Neural cell (in vitro differentiated cells): ENCODE measurements at regions not wholly inside any gene's neighbourhood (a gene's known extent, or its start where the extent isn't known, plus 50 kb on each side); places are given as distances from the start of the nearest gene placed in this dataset.
A peak's percentile ranks its signal among the peaks of the same experiment; 100 is the strongest.

Source experiments
- H2AFZ ChIP-seq: fragments of 200-600, 300-800 bp; sonication (generic), shearing (Covaris generic); 2 replicates; pipeline ENCODE4 v1.6.0; 2014; ENCODE audit warnings: low read depth, mild to moderate bottlenecking, antibody characterized with exemption, low read length, moderate library complexity
- H3F3A ChIP-seq: fragments of 200-600 bp; shearing (Covaris generic); 2 replicates; pipeline ENCODE4 v1.6.1; 2016; ENCODE audit warnings: mild to moderate bottlenecking, moderate library complexity, mixed read lengths, antibody characterized with exemption, low read length; ENCODE audit not compliant: insufficient read depth, poor library complexity, severe bottlenecking
- H3K27ac ChIP-seq: fragments of 200-600, 300-800 bp; sonication (generic), shearing (Covaris generic); 2 replicates; pipeline ENCODE4 v1.5.1; 2014; ENCODE audit warnings: mild to moderate bottlenecking, low read length, moderate library complexity
- H3K27me3 ChIP-seq: fragments of 300-800, 200-600 bp; sonication (generic), shearing (Covaris generic); 2 replicates; pipeline ENCODE4 v1.6.0; 2014; ENCODE audit warnings: mild to moderate bottlenecking, low read depth, low read length, moderate library complexity; ENCODE audit not compliant: insufficient read depth
- H3K36me3 ChIP-seq: fragments of 300-800, 200-600 bp; sonication (generic), shearing (Covaris generic); 2 replicates; pipeline ENCODE4 v1.5.1; 2014; ENCODE audit warnings: mild to moderate bottlenecking, antibody characterized with exemption, low read length, moderate library complexity; ENCODE audit not compliant: insufficient read depth
- H3K4me2 ChIP-seq: fragments of 300-800, 200-600 bp; sonication (generic), shearing (Covaris generic); 2 replicates; pipeline ENCODE4 v1.6.0; 2014; ENCODE audit warnings: mild to moderate bottlenecking, low read length
- H3K4me3 ChIP-seq: fragments of 300-800, 200-600 bp; sonication (generic), shearing (Covaris generic); 2 replicates; pipeline ENCODE4 v1.5.1; 2014; ENCODE audit warnings: mild to moderate bottlenecking, low read length, moderate library complexity
- H3K79me2 ChIP-seq: fragments of 200-600 bp; shearing (Covaris generic); replicated peaks from 2 replicates; pipeline ENCODE4 v1.6.0; 2014; ENCODE audit warnings: mild to moderate bottlenecking, low read length, moderate library complexity; ENCODE audit not compliant: insufficient read depth
- H3K9ac ChIP-seq: fragments of 300-800, 200-600 bp; sonication (generic), shearing (Covaris generic); 2 replicates; pipeline ENCODE4 v1.6.1; 2016; ENCODE audit warnings: mild to moderate bottlenecking, low read length, mixed read lengths
- H3K9me2 ChIP-seq: fragments of 200-600 bp; shearing (Covaris generic); 2 replicates; pipeline ENCODE4 v1.6.1; 2016; ENCODE audit warnings: mild to moderate bottlenecking, low read length, mixed read lengths; ENCODE audit not compliant: insufficient read depth
- H3K9me3 ChIP-seq: fragments of 200-600, 300-800 bp; sonication (generic), shearing (Covaris generic); 2 replicates; pipeline ENCODE4 v1.6.1; 2016; ENCODE audit warnings: mild to moderate bottlenecking, mixed run types, low read length, moderate library complexity, mixed read lengths
- H4K20me1 ChIP-seq: fragments of 200-600 bp; shearing (Covaris generic); 2 replicates; pipeline ENCODE4 v1.6.1; 2016; ENCODE audit warnings: mild to moderate bottlenecking, mixed run types; ENCODE audit not compliant: insufficient read depth
- EP300 ChIP-seq: fragments of 450-650 bp; conservative IDR thresholded peaks from 2 replicates; pipeline ENCODE4 v1.6.1; 2014; ENCODE audit warnings: antibody characterized with exemption, mild to moderate bottlenecking, moderate library complexity; ENCODE audit not compliant: poor library complexity, severe bottlenecking
- EZH2 ChIP-seq: fragments of 200-600, 300-800 bp; shearing (Covaris generic), sonication (generic); IDR thresholded peaks from 2 replicates; pipeline ENCODE4 v1.6.1; 2014; ENCODE audit warnings: antibody characterized with exemption, low read length, borderline replicate concordance, mild to moderate bottlenecking; ENCODE audit not compliant: insufficient read depth, poor library complexity, severe bottlenecking
- MXI1 ChIP-seq: fragments of 450-650 bp; conservative IDR thresholded peaks from 2 replicates; pipeline ENCODE4 v1.6.1; 2014; ENCODE audit warnings: antibody characterized with exemption, mild to moderate bottlenecking; ENCODE audit not compliant: poor library complexity, severe bottlenecking
- POLR2AphosphoS5 ChIP-seq: IDR thresholded peaks from 2 replicates; pipeline ENCODE4 v1.6.1; 2012
- RAD21 ChIP-seq: fragments of 450-650 bp; conservative IDR thresholded peaks from 2 replicates; pipeline ENCODE4 v1.6.1; 2014; ENCODE audit warnings: antibody characterized with exemption, mild to moderate bottlenecking, moderate library complexity
- SMC3 ChIP-seq: fragments of 450-650 bp; conservative IDR thresholded peaks from 2 replicates; pipeline ENCODE4 v1.6.1; 2014; ENCODE audit warnings: antibody characterized with exemption, mild to moderate bottlenecking, moderate library complexity; ENCODE audit not compliant: poor library complexity
- TAF1 ChIP-seq: IDR thresholded peaks from 2 replicates; pipeline ENCODE4 v1.6.1; 2012; ENCODE audit warnings: low read depth
- TF ChIP-seq, protein P1 (sequence below): IDR thresholded peaks from 2 replicates; pipeline ENCODE4 v1.6.1; 2012; ENCODE audit warnings: borderline replicate concordance
- TF ChIP-seq, protein P2 (sequence below): fragments of 450-650 bp; IDR thresholded peaks from 2 replicates; pipeline ENCODE4 v1.5.1; 2014; ENCODE audit warnings: antibody characterized with exemption, mild to moderate bottlenecking, moderate library complexity; ENCODE audit not compliant: poor library complexity, severe bottlenecking

DNA sequence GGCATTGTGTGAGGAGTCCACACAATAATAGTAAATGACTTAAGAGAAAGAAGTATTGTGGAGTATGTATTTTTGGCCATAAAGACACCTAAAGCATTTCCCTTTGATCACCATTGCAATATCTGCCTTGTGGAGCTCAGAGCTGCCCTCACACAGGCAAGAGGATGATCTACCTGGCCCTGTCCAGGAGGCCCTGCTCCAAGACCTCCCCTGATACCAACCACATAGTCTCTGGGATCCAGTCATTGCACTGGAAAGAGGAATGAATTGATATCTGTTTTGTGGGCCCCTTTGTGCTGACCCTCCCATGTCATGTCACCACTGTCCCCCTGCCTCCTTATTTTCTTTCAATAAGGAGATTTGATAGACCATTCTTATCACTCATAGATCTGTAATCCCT, 430.6 kb upstream of the TNP1 start:
- H3K9me2 ChIP-seq: no peaks in the 10 kb centered on the region
- H3K4me3 ChIP-seq: peak overlapping the region; percentile 15
- H3K79me2 ChIP-seq: no peaks in the 10 kb centered on the region
- no peak for TF ChIP-seq POLR2AphosphoS5
- TF ChIP-seq, protein P1, sequence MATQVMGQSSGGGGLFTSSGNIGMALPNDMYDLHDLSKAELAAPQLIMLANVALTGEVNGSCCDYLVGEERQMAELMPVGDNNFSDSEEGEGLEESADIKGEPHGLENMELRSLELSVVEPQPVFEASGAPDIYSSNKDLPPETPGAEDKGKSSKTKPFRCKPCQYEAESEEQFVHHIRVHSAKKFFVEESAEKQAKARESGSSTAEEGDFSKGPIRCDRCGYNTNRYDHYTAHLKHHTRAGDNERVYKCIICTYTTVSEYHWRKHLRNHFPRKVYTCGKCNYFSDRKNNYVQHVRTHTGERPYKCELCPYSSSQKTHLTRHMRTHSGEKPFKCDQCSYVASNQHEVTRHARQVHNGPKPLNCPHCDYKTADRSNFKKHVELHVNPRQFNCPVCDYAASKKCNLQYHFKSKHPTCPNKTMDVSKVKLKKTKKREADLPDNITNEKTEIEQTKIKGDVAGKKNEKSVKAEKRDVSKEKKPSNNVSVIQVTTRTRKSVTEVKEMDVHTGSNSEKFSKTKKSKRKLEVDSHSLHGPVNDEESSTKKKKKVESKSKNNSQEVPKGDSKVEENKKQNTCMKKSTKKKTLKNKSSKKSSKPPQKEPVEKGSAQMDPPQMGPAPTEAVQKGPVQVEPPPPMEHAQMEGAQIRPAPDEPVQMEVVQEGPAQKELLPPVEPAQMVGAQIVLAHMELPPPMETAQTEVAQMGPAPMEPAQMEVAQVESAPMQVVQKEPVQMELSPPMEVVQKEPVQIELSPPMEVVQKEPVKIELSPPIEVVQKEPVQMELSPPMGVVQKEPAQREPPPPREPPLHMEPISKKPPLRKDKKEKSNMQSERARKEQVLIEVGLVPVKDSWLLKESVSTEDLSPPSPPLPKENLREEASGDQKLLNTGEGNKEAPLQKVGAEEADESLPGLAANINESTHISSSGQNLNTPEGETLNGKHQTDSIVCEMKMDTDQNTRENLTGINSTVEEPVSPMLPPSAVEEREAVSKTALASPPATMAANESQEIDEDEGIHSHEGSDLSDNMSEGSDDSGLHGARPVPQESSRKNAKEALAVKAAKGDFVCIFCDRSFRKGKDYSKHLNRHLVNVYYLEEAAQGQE: no peak
- no peak for TF ChIP-seq EP300
- no peak for TF ChIP-seq RAD21
- no peaks in the 10 kb centered on the region for H4K20me1 ChIP-seq
- no peaks in the 10 kb centered on the region for H3K36me3 ChIP-seq
- H2AFZ ChIP-seq: peak overlapping the region; percentile 81
- H3K9me3 ChIP-seq: peaks cover 4% of the 10 kb centered on the region
- H3F3A ChIP-seq: no peaks in the 10 kb centered on the region
- H3K9ac ChIP-seq: peak overlapping the region; percentile 46
- no peak overlapping the region for H3K4me2 ChIP-seq
- H3K27me3 ChIP-seq: no peaks in the 10 kb centered on the region
- peak overlapping the region; percentile 87 for H3K27ac ChIP-seq

DNA sequence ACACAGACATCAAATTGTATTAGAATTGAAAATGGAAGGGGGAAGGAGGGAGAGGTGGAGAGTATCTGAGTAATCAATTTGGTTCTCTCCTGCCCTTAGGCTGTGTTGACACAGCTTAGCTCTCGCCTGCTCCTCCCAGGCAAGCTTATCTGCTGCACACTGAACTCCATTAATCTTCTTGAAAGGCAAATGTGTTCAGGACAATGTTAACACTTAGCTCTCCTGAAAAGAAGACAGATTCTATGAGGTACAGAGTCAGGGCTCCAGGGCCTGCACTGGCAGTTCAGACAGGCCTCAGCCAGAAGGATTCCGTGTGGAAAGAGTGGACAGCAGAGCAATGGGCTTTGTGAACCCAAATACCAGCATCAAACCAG, 430.0 kb upstream of the TNP1 start:
- H3K4me2 ChIP-seq: peak overlapping the region; percentile 8
- no peaks in the 10 kb centered on the region for H3K79me2 ChIP-seq
- H3K4me3 ChIP-seq: peak overlapping the region; percentile 15
- no peaks in the 10 kb centered on the region for H3F3A ChIP-seq
- peak overlapping the region; percentile 87 for H3K27ac ChIP-seq
- TF ChIP-seq EP300: peak; percentile 30
- TF ChIP-seq, protein P1: peak; percentile 12
- no peak for TF ChIP-seq EZH2
- TF ChIP-seq SMC3: peak; percentile 17
- no peak for TF ChIP-seq POLR2AphosphoS5
- TF ChIP-seq, protein P2, sequence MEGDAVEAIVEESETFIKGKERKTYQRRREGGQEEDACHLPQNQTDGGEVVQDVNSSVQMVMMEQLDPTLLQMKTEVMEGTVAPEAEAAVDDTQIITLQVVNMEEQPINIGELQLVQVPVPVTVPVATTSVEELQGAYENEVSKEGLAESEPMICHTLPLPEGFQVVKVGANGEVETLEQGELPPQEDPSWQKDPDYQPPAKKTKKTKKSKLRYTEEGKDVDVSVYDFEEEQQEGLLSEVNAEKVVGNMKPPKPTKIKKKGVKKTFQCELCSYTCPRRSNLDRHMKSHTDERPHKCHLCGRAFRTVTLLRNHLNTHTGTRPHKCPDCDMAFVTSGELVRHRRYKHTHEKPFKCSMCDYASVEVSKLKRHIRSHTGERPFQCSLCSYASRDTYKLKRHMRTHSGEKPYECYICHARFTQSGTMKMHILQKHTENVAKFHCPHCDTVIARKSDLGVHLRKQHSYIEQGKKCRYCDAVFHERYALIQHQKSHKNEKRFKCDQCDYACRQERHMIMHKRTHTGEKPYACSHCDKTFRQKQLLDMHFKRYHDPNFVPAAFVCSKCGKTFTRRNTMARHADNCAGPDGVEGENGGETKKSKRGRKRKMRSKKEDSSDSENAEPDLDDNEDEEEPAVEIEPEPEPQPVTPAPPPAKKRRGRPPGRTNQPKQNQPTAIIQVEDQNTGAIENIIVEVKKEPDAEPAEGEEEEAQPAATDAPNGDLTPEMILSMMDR: no peak
- TF ChIP-seq RAD21: peak; percentile 36
- no peak for TF ChIP-seq TAF1
- no peak for TF ChIP-seq MXI1
- peak overlapping the region; percentile 46 for H3K9ac ChIP-seq
- no peaks in the 10 kb centered on the region for H3K36me3 ChIP-seq
- H4K20me1 ChIP-seq: no peaks in the 10 kb centered on the region
- H2AFZ ChIP-seq: peak overlapping the region; percentile 81
- no peaks in the 10 kb centered on the region for H3K27me3 ChIP-seq
- H3K9me3 ChIP-seq: peaks cover 4% of the 10 kb centered on the region
- H3K9me2 ChIP-seq: no peaks in the 10 kb centered on the region
